ENCODE measurements at regions not wholly inside any gene's neighbourhood (a gene's known extent, or its start where the extent isn't known, plus 50 kb on each side); places are given as distances from the start of the nearest gene placed in this dataset.

DNA sequence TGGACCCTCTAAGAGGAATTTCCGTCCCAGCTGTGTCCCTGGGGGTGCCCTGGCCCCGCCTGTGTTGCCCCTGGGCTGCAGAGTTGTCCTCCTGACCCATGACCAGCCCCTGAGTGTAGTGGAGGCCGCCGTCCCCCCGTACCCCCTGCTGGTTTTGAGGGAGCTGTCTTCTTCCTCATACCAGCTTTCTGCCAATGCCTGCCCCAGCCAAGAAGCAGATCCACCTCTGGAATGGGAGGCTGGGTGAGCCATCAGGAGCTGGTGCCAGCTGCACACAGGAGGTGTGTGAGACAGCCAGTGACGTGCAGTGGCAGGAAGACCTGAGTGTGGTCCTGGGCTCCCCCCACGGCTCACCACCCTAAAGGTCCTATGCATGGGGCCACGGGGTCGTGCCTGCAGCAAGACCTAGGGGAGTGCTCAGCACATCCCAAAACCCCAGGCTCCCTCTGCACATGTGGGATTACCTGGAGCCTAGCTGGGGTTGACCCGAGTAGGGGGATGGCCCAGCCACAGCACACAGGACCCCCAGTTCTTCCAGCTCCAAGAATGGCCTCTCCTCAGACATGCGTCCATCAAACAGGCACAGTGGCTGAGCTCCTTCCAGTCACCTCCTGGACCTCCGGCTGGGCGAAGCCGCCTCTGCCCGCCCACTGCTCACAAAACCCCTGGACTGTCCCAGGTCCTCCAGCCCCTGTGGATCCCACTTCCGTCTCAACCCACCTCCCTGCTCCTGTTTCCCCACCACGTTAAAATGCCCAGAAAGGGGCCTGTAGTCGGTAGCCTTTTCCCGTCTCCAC, 647.6 kb downstream of the BRD1 start:
- no peak for DNase-seq

DNA sequence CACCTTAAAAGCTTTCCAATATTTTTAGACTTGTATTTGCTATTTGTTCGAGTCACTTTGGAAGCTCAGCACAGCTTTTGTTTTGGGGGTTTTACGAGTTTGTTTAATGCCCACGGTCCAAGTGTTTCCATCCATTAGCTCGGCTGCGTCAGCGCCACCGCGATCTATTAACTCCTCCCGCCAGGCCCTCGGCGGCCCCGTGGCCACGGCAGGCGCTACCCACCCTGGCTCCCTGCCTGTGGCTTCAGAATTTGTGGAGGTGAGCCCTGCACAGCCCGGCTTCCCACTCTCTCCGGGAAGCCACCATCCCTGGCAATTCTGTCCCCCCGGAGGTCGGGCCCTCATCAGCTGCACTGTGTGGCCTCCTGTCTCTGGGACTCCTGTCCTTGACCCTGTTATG, 648.5 kb downstream of the BRD1 start:
- DNase-seq = no peak

DNA sequence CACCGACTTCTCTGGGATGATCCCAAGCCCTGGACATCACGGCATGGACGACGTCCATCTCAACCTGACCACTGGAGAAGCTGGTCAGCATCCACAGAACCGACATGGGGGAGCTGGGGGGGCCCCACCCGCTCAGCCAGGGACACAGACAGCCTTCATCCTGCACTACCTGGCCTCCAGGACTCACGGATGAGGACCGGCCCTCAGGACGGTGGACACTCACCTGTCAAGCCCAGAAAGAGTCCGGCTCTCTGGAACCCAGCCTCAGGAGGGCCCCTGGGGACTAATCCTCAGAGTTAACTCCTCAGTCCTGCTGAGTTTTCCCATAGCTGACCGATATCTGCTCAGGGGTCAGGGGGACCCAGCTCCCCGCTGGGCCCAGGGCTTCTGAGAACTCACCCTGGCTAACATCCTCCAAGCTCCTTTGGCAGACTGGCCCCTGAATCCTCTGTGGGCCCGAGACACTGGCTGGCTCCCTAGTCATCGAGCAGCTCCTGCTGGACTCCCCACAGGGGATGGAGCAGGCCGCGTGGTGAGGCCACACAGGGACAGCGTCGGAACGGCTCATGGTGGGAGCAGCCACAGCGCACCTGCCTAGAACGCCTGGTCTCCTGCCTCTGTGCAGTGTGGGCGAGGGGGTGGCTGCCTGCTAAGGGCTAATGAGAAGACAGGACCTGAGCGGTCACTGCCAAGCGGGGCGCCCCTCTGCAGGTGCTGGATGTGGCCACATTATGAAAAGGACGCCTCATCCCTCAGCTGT, 649.2 kb downstream of the BRD1 start:
- no peak for DNase-seq

DNA sequence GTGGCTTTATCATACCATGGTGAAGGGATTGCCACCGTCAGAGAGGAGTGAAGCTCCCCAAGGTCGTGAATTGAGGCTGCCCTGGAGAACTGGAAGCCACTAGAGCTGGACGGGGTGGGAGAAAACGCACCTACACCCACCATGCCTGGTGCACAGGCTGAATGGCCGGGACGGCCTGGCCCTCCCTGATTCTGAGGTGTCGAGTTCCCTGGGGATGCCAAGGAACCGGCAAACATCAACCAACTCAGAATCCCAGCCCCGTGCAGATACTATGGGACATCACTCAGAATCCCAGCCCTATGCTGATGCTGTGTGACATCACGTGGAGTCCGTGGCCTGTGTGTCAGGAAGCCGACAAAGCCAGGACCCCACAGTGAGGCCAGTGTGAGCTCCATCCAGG, 650.0 kb downstream of the BRD1 start:
- DNase-seq = no peak

DNA sequence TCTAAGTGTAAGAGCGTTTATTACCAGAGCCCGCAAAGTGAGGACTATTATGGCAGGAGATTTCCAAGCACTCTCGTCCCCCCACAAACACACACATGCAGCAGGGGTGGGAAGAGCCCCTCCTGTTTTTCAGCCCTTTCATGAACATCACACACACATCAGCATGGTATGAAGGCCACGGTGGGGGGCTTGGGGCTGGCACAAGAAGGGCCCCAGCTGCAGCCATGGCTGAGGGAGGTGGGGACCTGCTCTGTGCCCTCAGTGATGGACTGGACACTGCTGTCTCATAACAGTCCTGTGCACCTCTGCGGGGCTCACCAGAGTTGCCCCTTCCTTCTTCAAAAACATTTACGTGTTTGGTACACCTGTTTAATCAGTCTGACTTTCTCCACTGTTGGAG, 650.7 kb downstream of the BRD1 start:
- DNase-seq = no peak

DNA sequence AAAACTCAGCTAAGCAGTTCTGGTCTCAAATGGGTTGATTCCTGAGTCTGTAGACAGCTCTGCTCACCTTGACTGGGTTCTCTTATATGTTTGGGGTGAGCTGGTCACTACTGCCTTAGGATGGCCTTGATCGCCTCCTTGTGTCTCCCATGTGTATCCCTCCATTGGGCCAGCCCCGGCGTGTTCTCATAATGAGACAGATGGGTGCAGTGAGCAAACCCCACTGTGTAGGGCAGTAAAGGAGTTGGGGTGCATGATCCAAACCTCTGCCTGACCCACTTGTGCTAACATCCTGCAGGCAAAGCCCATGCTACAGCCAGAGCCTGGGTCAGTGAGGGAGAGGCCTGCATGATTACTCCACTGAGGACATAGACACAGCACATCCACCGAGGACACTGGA, 657.6 kb downstream of the BRD1 start:
- DNase-seq = no peak

DNA sequence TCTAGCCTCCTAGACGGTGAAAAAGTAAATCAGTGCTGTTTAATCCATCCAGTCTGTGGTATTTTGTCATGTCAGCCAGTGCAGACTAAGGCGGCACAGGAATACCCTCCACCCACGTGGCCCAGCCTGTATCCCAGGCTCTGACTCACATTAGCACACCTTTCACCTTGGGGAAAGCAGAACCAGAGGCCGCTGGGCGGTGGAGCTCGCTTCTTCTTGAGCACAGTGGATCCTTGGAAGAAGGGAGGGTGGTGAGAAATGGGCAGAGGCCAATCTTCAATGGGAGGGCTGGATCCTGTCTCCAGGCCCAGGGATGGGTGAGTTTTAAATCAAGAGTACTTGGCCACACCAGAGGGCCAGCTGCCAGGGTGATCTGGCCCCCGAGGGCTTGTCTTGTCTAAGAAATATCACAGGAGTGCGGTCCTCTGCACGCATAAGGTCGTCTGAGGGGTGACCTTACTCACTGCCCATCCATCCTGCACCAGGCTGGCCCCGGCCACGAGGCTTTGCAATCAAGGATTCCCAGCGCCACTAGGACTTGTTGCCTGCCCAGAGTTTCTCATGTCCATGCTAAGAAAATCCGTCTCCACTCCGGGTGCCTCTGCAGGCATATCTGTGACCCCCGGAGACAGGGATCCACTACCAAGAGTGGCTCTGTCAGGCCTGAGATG, 658.5 kb downstream of the BRD1 start:
- no peak for DNase-seq

DNA sequence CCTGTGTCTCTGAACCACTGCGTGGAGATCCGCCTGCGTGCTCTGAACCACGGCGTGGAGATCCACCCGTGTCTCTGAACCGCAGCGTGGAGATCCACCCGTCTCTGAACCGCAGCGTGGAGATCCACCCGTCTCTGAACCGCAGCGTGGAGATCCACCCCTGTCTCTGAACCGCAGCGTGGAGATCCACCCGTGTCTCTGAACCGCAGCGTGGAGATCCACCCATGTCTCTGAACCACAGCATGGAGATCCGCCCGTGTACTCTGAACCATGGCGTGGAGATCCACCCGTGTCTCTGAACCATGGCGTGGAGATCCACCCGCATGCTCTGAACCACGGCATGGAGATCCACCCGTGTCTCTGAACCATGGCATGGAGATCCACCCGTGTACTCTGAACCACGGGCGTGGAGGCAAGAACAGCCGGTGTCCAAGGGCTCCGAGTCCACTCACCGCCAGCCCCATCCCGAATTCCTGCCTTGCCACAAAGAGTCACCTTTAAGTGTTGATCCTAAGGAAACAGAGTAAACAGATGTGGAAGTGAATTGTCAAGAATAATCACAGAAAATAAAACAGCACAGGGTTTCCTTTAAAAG, 659.4 kb downstream of the BRD1 start:
- DNase-seq = no peak

DNA sequence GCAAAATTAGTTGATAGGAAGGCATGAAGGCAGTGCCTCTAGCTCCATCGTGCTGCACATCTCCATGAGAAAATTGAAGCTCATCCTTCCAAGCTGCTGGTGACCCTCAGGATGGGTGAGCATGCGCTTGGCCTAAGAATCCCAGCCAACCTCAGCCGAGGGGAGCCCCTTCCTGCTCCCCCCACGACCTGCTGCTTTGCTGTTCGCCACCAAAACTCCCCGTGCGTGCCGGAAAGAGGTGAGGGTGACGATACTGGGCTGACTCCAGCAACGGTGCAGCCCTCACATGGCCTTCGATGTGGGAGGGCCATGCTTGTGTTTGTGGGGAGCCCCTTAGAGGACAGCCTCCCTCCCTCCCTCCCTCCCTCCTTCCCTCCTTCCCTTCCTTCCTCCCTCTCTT, 660.9 kb downstream of the BRD1 start:
- no peak for DNase-seq

DNA sequence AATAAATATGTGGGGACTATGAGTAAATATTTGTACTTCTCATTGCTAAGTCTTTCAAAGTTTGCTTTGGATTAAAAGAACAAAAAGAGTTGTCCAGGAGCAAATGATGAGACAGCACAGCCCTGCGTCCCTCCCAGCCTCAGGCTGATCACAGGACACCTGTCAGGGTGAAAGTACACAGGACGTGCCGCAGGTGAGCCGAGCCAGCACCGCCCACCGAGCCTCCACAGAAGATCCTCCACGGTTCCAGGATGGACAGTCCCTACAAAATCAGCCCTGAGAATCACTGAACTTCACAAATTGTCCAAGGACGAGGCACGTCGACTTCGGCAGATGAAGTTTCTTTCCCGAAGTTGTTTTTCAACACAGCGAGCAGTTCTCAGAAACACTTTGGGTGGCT, 661.5 kb downstream of the BRD1 start:
- DNase-seq = no peak

DNA sequence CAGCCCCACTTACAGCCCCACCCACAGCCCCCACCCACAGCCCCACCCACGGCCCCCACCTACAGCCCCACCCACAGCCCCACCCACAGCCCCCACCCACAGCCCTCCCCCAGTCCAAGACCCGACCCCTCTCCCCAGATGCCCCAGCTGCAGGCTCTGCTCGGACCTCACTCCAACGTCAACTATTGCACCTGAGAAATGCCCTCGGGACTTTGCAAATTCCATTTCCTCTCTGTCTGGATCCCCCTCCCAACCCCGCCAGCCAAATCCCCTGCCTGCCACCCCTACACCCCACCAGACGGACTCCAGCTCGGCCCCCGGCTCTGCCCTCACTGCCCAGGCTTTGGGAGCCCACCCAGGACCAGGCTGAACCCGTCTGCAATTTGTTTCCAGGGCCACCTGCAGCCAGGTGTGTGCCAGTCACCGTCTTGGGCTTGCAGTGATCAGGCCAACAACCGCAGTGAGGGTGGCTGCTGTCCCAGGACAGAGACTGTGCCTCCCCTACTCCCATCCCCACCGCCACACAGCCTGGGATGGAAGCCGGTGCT, 662.8 kb downstream of the BRD1 start:
- no peak for DNase-seq

DNA sequence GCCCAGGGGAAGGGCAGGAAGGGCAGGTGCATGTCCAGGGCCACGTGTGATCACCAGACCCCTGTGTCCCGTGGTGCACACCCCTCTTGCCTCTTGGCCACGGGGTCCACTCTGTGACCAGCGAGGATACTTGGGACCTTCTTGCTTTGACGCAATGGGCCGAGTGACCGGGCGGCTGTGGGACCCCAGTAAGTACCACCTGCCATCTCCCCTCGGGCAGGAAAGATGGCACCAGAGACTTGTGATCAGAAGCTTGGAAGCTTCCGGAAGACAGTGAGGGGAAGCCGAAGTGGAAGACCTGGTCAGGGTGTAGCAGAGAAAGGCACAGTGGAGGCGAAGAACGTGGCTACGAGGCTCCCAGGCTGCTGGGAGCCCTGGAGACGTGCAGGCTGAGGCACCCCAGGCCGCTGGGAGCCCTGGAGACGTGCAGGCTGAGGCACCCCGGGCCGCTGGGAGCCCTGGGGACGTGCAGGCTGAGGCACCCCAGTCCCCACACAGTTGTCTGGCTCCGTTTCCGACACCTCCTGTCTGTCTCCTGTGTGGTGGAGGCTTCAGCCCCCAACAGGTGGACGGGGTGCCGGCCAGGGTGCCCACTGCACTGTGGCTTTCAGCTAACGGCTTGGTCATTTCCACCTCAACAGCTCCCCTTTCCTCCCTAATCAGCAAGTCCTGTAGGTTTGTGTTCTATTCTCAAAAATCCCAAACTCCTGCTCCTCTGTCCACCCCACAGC, 663.5 kb downstream of the BRD1 start:
- DNase-seq = no peak

DNA sequence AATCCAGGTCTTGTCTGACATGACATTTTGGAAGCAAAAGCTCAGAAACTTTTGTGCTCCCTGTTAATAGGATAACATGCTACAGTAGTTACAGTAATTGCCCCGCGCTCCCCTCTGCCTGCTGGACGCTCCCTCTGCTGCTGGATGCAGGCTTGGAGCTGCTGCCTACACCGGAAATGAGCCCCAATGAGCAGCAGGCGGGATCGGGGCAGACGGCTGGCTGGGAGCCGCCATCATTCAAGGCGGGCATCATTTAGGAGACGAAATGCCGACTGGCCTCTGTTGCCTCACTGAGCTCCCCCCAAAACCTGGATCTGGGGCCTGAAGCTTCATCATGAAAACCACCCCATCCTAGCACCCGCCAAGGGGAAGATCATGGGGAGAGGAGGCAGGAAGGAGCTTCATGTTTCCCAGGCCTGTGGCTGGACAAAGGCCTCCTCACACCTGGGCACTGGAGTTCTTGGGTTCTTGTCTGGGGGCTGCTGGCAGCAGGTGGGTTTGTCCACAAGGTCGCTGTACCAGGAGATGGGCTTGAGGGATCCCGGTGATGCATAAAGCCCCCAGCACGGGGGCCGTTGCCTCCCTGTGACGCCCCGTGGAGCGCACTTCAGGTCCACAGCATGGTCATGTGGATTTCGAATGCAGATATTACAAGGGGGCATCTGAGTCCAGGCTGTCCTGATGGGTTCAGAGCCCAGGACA, 664.3 kb downstream of the BRD1 start:
- no peak for DNase-seq

DNA sequence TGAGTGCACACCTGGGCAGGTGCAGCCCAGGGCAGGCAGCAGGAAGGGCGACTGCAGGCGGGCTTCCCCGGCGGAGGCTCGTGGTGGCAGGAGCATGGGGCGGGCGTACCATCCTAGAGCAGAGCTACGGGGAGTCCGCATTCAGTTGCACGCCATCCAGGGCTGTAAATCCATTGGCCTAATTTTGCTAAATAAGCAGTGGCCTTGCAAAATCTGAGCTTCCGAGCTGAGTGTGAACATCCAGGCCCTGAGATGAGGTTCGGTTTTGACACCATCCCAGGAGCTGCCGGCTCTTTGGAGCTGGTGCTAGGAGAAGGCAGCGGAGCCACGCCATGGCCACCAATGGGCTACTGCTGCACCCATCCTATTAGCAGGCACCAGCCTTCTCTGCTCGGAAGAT, 664.8 kb downstream of the BRD1 start:
- no peak for DNase-seq

DNA sequence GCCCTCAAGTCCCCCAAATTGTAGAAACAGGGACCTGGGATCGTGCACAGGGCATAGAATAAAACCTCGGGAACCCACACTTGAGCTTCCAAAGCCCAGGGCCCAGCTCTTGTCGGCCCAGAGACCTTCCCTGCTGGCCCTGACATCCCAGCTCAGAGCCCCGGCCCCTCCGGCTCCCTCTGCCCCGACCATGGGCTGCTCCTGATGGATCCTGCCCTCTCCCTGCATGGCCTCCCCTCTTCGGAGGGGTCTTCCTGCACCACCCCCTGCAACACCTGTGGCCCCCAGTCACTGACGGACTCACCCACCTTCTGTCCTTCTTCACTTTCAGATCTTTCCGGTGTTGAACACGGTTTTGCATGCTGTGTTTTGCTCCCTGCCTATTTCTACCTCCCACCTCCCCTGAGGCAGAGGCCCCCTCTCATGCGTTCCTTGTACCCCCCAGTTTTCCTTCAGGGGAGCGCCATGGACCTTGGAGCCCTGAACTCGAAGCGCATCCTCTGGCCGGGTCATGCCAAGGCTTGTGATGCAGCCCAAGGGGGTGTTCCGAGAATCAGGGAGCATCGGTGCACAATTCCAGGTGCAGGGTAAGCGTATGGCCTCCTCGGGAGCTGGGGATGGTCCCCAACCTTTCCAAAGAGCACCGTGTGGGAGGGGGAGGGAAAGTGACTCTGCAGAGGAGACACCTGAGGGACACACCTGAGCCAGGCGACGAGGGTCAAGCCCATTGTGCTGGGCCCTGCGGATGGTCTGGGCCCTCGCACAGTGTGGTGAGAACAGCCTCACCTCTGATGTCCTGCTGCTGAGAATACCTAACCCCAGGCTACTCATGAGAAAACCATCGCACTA, 666.4 kb downstream of the BRD1 start:
- DNase-seq = no peak

DNA sequence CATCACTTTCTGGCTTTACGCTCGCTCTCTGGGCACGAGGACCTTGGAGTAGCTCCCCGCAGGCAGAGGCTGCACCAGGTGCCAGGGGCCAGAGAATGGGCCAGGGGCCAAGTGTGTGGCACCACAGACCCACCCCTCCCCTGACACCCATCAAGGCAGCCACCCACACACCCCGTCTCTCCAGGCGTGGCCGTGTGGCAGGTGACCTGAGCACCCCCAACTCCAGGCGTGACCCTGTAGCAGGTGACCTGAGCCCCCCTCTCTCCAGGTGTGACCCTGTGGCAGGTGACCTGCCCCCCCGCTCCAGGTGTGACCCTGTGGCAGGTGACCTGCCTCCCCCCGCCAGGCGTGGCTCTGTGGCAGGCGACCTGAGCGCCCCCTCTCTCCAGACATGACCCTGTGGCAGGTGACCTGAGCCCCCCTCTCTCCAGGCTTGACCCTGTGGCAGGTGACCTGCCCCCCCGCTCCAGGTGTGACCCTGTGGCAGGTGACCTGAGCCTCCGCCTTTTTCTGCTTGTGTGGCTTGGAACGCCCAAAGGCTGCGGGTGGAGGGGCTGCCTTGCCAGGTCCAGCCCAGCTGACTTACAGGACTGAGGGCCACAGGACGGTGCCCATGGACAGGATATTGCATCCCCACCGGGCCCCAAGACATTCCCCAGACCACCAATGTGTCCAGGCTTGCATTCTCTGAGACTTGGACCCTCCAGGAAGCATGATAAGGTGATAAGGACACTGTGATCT, 667.2 kb downstream of the BRD1 start:
- DNase-seq = no peak

DNA sequence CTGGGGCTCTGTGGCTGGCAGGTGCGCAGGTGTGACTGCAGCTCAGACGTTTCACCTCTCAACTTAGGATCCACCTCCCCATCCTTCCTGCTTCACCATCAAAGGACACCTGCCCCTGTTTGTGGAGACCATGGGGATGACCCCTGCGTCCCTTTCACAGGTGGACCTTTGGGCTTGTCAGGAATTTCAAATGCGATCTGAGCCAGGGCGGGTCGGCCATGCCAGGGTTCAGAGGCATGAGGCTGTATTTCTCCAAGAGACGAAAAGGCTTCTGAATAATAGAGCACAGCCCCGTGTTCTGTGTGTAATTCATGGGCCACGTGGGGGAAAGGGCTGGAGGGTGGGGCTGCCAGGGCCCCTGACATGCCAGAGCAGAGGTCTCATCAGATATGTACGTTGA, 668.0 kb downstream of the BRD1 start:
- DNase-seq = no peak

DNA sequence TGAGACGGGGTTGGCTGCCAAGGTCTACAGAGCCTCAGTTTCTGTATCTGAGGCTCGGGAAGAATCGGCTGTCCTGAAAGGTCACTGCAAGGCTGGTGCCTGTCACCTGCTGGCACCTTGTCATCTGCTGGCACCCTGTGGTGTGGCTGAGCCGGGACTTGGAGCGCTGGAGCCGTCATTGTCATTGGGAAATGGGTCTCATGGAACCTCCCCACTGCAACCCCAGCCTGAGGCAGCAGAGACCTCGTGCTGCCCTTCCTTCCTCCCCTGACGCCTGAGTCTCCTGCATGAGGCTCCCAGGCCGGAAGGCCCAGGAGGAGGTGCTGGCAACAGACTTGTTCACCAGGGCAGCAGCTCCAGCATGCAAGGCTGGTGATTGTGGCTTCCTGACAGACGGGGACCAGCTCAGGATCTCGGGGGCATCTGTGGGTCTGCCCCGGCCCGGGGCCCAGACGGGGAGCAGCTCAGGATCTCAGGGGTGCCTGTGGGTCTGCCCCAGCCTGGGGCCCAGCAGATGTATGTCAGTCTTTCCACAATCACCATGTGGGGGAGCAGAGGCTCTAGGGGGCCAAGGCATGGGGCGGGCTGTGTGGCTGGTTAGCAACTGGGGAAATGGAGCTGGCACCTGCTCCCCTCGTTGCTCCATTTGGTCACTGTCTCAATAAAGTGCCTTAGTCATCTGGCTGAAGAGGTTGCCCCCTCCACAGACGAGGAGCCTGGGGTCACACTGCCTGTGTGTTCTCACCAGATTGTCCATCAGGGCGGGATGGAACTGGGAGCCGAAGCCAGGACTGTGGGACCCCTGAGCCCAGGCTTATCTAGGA, 668.7 kb downstream of the BRD1 start:
- DNase-seq = no peak

Data from hematopoietic multipotent progenitor cell treated with erythropoietin and hydrocortisone succinate and interleukin-3 and kit ligand, for 4 days (in vitro differentiated cells).